Chondrocyte (in vitro differentiated cells): ENCODE measurements at regions not wholly inside any gene's neighbourhood (a gene's known extent, or its start where the extent isn't known, plus 50 kb on each side); places are given as distances from the start of the nearest gene placed in this dataset.
"Not testable (repeated sequence)": the region's sequence is repeated elsewhere in the genome, so short reads cannot be mapped to it uniquely, and the experiment has no call there.

Source experiments
- DNase-seq: peaks from one replicate; pipeline ENCODE4 v3.0.0; 2021; ENCODE audit warnings: mixed read lengths, low spot score
- H3K27ac Mint-ChIP-seq: one replicate; pipeline ENCODE4 v1.8.0; 2021; ENCODE audit warnings: mild to moderate bottlenecking, moderate library complexity, mixed read lengths; ENCODE audit not compliant: unreplicated experiment
- H3K27me3 Mint-ChIP-seq: 2 replicates; pipeline ENCODE4 v1.8.0; 2021; ENCODE audit warnings: low read depth, mixed read lengths
- H3K36me3 Mint-ChIP-seq: 2 replicates; pipeline ENCODE4 v1.8.0; 2021; ENCODE audit warnings: low read depth, mixed read lengths
- H3K4me1 Mint-ChIP-seq: 2 replicates; pipeline ENCODE4 v1.8.0; 2021; ENCODE audit warnings: low read depth, mild to moderate bottlenecking, mixed read lengths
- H3K4me3 Mint-ChIP-seq: one replicate; pipeline ENCODE4 v1.8.0; 2021; ENCODE audit warnings: mild to moderate bottlenecking, moderate library complexity, mixed read lengths; ENCODE audit not compliant: unreplicated experiment
- H3K9me3 Mint-ChIP-seq: 2 replicates; pipeline ENCODE4 v1.8.0; 2021; ENCODE audit warnings: low read depth, mixed read lengths
- TF ChIP-seq, protein P1 (sequence below): fragments of 200-600 bp; sonication (generic); IDR thresholded peaks from 2 replicates; pipeline ENCODE4 v1.5.0; 2021; ENCODE audit warnings: antibody characterized with exemption, mild to moderate bottlenecking, moderate library complexity

DNA sequence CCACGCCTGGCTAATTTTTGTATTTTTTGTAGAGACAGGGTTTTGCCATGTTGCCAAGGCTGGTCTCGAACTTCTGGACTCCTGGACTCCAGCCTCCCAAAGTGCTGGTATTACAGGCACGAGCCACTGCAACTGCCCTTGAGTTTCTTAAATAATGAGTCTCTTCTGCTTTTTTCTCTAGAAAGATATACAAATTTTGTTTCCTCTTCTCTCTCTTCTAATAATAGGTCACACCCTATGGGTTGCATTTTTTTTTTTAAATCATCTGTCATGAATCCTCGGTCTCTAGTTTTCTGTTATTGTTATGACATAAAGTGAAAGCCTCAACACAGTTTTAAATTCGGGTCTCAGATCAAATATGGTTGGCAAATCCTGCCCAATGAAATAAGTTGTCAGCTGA lies 111.2 kb downstream of the IL12A start:
- H3K4me1 Mint-ChIP-seq = peaks cover 4% of the 10 kb centered on the region
- no peak overlapping the region for H3K4me3 Mint-ChIP-seq
- peaks cover 2% of the 10 kb centered on the region for H3K27me3 Mint-ChIP-seq
- DNase-seq = no peak
- no peaks in the 10 kb centered on the region for H3K36me3 Mint-ChIP-seq
- H3K27ac Mint-ChIP-seq = no peak overlapping the region
- no peaks in the 10 kb centered on the region for H3K9me3 Mint-ChIP-seq
- TF ChIP-seq, protein P1, sequence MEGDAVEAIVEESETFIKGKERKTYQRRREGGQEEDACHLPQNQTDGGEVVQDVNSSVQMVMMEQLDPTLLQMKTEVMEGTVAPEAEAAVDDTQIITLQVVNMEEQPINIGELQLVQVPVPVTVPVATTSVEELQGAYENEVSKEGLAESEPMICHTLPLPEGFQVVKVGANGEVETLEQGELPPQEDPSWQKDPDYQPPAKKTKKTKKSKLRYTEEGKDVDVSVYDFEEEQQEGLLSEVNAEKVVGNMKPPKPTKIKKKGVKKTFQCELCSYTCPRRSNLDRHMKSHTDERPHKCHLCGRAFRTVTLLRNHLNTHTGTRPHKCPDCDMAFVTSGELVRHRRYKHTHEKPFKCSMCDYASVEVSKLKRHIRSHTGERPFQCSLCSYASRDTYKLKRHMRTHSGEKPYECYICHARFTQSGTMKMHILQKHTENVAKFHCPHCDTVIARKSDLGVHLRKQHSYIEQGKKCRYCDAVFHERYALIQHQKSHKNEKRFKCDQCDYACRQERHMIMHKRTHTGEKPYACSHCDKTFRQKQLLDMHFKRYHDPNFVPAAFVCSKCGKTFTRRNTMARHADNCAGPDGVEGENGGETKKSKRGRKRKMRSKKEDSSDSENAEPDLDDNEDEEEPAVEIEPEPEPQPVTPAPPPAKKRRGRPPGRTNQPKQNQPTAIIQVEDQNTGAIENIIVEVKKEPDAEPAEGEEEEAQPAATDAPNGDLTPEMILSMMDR = no peak

DNA sequence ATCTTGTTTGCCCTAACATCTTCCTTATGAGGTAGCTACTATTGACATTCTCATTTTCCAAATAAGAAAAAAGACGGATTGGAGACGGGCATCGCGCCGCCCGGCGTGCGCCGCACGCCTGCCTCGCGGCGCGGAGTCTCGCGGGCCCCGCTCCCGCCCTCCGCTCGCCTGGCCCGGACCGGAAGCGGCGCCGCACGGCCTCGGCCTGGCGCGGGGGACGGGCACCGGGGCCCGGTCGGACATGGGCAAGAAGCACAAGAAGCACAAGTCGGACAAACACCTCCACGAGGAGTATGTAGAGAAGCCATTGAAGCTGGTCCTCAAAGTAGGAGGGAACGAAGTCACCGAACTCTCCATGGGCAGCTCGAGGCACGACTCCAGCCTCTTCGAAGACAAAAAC lies 112.0 kb downstream of the IL12A start:
- no peak for DNase-seq
- Mint-ChIP-seq H3K4me1 (peaks cover 4% of the 10 kb centered on the region), H3K27ac (no peak overlapping the region), H3K9me3 (no peaks in the 10 kb centered on the region), H3K27me3 (peaks cover 2% of the 10 kb centered on the region), H3K4me3 (no peak overlapping the region), H3K36me3 (no peaks in the 10 kb centered on the region)
- TF ChIP-seq, protein P1 = no peak

DNA sequence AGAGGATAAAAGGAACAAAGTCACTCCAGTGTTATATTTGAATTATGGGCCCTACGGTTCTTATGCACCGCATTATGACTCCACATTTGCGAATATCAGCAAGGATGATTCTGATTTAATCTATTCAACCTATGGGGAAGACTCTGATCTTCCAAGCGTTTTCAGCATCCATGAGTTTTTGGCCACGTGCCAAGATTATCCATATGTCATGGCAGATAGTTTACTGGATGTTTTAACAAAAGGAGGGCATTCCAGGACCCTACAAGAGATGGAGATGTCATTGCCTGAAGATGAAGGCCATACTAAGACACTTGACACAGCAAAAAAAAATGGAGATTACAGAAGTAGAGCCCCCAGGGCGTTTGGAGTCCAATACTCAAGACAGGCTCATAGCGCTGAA lies 113.4 kb downstream of the IL12A start:
- not testable (repeated sequence) for H3K4me1 Mint-ChIP-seq, H3K4me3 Mint-ChIP-seq, H3K27ac Mint-ChIP-seq, H3K27me3 Mint-ChIP-seq, H3K36me3 Mint-ChIP-seq, DNase-seq, H3K9me3 Mint-ChIP-seq

DNA sequence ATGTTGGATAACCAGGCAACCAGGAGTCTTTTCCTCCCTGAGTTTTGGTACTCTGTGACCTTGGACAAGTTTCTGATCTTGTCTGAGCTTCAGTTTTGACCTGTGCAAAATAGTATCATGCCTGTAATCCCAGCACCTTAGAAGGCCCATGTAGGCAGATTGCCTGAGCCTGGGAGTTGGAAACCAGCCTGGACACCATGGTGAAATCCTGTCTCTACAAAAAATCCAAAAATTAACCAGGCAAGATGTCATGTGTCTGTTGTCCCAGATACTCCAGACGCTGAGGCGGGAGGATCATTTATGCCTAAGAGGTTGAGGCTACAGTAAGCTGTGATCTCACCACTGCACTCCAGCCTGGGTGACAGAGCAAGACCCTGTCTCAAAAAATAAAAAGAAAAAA lies 114.8 kb downstream of the IL12A start:
- H3K9me3 Mint-ChIP-seq = no peaks in the 10 kb centered on the region
- peaks cover under 1% of the 10 kb centered on the region for H3K4me1 Mint-ChIP-seq
- H3K27ac Mint-ChIP-seq = no peak overlapping the region
- DNase-seq = no peak
- no peaks in the 10 kb centered on the region for H3K36me3 Mint-ChIP-seq
- no peak overlapping the region for H3K4me3 Mint-ChIP-seq
- TF ChIP-seq, protein P1 = no peak
- peaks cover 2% of the 10 kb centered on the region for H3K27me3 Mint-ChIP-seq

DNA sequence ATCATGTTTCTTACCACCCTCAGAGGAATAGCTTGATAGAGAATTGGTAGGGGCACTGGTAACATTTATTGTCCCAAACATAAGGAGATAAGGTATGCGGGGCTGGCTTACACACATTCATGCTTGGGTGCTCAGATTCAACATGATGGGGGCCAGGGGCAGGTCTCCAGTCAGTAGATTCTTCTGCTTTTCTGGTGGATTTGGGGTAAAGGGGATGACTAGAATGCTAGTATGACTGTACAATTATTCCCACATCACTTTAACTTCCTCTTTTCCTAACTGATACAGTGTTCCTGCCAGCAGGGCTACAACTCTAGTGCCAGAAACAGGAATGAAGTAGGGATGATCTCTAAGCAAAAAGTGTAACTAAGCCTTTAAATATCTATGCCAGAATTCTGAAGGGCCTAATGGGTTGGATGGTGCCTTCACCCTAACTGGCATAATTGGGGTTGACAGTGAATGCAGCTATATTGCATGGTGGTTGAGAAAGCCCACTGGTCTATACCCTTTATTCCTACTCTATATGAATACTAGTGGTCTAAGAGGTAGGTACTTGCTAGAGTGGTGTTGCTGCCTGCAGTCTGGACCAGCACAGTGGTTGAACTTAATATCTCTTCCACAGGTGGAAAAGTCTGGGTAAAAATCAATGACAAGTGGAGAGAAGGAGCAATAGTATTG lies 117.4 kb downstream of the IL12A start:
- Mint-ChIP-seq H3K9me3 (no peaks in the 10 kb centered on the region), H3K4me1 (no peaks in the 10 kb centered on the region), H3K4me3 (no peak overlapping the region)

More for the DNA sequence above, 117.4 kb downstream of the IL12A start:
- Mint-ChIP-seq H3K27ac (no peak overlapping the region), H3K36me3 (no peaks in the 10 kb centered on the region), H3K27me3 (peaks cover under 1% of the 10 kb centered on the region)
- TF ChIP-seq, protein P1 = no peak
- DNase-seq = no peak
